T-helper 1 cell treated with Interleukin-12 subunit alpha and Interleukin-12 subunit beta and Interleukin-4 antibody, amounts not matched to agents 30 μg/mL and 1 μg/mL, for 36 hours (primary cell): ENCODE measurements at regions not wholly inside any gene's neighbourhood (a gene's known extent, or its start where the extent isn't known, plus 50 kb on each side); places are given as distances from the start of the nearest gene placed in this dataset.
"Not testable (repeated sequence)": the region's sequence is repeated elsewhere in the genome, so short reads cannot be mapped to it uniquely, and the experiment has no call there.

Experiments used
- H3K27ac Mint-ChIP-seq: one replicate; pipeline ENCODE4 v1.8.0; 2021; ENCODE audit warnings: mild to moderate bottlenecking, mixed read lengths
- H3K27me3 Mint-ChIP-seq: one replicate; pipeline ENCODE4 v1.8.0; 2021; ENCODE audit warnings: low read depth, mixed read lengths
- H3K36me3 Mint-ChIP-seq: one replicate; pipeline ENCODE4 v1.8.0; 2021; ENCODE audit warnings: low read depth, mixed read lengths
- H3K4me1 Mint-ChIP-seq: one replicate; pipeline ENCODE4 v1.8.0; 2021; ENCODE audit warnings: low read depth, mixed read lengths
- H3K4me3 Mint-ChIP-seq: one replicate; pipeline ENCODE4 v1.8.0; 2021; ENCODE audit warnings: mild to moderate bottlenecking, moderate library complexity, mixed read lengths
- H3K9me3 Mint-ChIP-seq: one replicate; pipeline ENCODE4 v1.8.0; 2021; ENCODE audit warnings: mixed read lengths

DNA sequence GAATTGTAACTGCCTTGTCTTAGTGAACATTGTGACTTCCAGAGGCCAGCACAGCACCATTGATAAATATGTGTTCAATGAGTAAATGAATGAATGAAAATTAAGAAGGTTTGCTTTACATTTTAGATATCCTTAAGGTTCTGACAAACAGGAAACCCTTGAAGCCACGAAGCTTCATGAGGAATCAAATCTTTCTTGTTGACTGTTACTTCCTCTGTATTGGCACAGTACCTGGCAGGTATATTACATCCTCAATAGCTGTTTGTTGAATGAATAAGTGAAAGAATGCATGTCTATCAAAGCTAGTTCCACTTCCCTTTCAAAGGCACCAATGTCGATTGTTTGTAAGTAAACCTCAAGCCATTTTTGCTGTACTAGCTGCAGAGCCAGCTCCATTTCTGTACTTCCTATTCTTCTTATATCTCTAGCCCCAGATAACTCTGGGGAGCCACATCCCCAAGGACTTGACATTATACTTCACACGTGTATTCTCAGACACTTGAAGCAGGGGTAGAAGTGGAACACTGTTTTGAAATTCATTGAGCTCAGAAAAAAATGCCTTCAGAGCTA is 140.3 kb upstream of the RAG2 start:
- Mint-ChIP-seq H3K27me3 (peaks cover 26% of the 10 kb centered on the region), H3K4me1 (no peaks in the 10 kb centered on the region), H3K4me3 (no peak overlapping the region), H3K9me3 (no peaks in the 10 kb centered on the region), H3K27ac (no peak overlapping the region), H3K36me3 (no peaks in the 10 kb centered on the region)

DNA sequence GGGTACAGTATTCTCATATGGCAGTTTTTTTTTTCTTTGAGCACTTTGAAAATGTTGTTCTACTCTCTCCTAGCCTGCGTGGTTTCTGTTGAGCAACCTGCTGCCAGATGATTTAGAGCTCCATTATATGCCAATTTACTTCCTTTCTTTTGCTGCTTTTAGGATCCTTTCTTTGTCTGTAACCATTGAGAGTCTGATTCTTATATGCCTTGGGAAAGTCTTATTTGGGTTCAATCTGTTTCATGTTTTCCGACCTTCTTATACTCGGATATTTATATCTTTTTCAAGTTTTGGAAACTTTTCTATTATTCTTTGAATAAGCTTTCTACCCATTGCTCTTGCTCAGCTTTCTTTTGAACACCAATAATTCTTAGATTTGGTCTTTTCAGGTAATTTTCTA is 138.1 kb upstream of the RAG2 start:
- H3K27ac Mint-ChIP-seq, result no peak overlapping the region
- no peaks in the 10 kb centered on the region for H3K4me1 Mint-ChIP-seq
- no peaks in the 10 kb centered on the region for H3K9me3 Mint-ChIP-seq
- H3K4me3 Mint-ChIP-seq, result no peak overlapping the region
- no peaks in the 10 kb centered on the region for H3K36me3 Mint-ChIP-seq
- H3K27me3 Mint-ChIP-seq, result peaks cover 21% of the 10 kb centered on the region

DNA sequence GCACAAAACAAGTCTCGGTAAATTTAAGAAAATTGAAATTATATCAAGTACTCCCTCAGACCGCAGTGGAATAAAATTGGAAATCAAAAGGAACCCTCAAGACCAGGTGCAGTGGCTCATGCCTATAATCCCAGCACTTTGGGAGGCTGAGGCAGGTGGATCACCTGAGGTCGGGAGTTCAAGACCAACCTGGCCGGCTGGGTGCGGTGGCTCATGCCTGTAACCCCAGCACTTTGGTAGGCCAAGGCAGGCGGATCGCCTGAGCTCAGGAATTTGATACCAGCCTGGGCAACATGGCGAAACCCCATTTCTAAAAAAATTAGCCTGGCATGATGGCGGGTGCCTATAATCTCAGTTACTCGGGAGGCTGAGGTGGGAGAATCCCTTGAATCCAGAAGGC is 135.7 kb upstream of the RAG2 start:
- peaks cover 10% of the 10 kb centered on the region for H3K27me3 Mint-ChIP-seq
- not testable (repeated sequence) for H3K4me3 Mint-ChIP-seq, H3K36me3 Mint-ChIP-seq, H3K4me1 Mint-ChIP-seq, H3K9me3 Mint-ChIP-seq, H3K27ac Mint-ChIP-seq

DNA sequence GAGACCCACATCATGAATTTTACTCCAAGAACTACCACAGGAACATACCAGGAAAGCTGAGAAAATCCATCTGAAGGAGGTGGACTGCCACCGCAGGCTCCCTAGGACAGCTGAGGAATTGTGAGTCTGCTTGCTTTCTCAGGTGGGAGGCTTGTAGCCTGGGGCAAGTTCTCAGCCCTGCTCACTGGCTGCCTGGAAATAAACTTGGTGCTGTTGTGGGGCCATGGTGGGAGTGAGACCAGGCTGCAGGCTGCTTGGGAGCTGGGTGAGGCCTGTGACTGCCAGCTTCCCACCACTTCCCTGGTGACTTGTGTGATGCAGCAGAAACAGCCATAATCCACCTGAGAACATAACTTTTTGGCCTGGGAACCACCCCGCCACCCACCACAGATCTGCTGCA is 132.7 kb upstream of the RAG2 start:
- H3K4me3 Mint-ChIP-seq, result no peak overlapping the region
- H3K4me1 Mint-ChIP-seq, result no peaks in the 10 kb centered on the region
- no peak overlapping the region for H3K27ac Mint-ChIP-seq
- no peaks in the 10 kb centered on the region for H3K9me3 Mint-ChIP-seq
- no peaks in the 10 kb centered on the region for H3K27me3 Mint-ChIP-seq
- no peaks in the 10 kb centered on the region for H3K36me3 Mint-ChIP-seq

DNA sequence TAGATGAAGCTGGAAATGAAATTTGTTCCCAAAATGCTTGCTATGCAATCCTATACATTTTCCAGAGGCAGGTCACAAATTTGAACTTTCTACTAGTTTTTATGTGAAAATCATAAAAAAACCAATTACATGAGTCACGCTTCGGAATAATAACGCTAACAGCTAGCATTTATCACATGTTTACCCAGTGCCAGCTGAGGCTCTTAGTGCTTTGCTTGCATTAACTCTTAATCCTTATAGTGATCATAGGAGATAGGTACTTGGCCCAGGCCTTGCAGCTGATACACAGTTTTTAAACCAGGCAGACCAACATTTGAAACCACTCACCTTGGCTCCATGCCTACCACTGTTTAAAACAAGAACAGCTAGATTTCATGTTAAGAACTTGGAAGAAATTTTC is 131.8 kb upstream of the RAG2 start:
- H3K4me3 Mint-ChIP-seq, result no peak overlapping the region
- no peaks in the 10 kb centered on the region for H3K27me3 Mint-ChIP-seq
- H3K4me1 Mint-ChIP-seq, result no peaks in the 10 kb centered on the region

DNA sequence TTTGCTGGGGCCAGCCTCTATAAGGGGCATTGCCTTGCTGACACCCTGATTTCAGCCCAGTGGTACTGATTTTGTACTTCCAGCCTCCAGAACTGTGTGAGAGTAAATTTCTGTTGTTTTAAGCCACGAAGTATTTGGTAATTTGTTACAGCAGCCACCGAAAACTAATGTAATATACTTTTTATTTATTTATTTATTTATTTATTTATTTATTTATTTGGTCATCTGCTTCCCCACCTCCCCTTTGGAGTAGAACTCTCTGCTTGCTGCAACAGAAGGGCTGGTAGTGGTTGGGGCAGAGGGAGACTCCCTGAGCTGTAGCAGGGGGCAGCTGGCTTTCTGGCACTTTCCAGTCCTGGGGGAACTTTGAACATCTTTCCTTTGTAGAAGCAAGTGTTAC is 128.4 kb upstream of the RAG2 start:
- H3K4me1 Mint-ChIP-seq, result no peaks in the 10 kb centered on the region
- H3K27me3 Mint-ChIP-seq, result no peaks in the 10 kb centered on the region
- no peaks in the 10 kb centered on the region for H3K36me3 Mint-ChIP-seq
- no peaks in the 10 kb centered on the region for H3K9me3 Mint-ChIP-seq
- H3K4me3 Mint-ChIP-seq, result no peak overlapping the region
- H3K27ac Mint-ChIP-seq, result no peak overlapping the region

More for the DNA sequence above, 131.8 kb upstream of the RAG2 start:
- H3K27ac Mint-ChIP-seq, result no peak overlapping the region
- no peaks in the 10 kb centered on the region for H3K36me3 Mint-ChIP-seq
- no peaks in the 10 kb centered on the region for H3K9me3 Mint-ChIP-seq

DNA sequence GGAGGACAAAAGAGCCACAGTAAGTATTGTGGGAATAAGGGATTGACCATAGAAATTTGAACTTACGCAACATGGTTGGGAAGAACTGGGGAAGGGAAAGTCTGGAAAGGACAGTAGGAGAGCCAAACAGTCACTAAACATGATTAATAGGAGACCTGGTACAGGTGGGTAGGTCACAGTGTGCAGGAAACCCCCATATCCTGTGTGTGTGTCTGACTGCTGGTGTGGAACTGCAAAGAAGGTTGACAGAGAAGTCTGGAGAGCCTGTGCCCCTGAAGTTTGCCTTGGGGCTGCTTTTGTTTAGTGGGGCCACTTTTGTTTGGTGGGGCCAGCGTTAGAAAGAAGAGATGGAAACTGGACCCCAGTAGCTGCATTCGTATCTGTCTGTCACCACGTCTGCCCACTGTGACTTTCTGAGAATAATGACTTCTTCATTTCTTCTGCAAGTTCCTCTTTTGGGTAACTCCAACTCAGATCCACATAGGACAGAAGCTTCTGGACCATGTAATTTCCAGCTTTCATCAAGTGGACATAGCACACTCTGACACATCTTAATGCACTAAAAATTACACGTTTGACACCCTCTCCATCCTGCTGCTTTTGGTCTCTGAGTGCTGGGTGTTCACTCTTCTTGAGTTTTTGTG is 126.8 kb upstream of the RAG2 start:
- H3K4me3 Mint-ChIP-seq, result no peak overlapping the region
- no peaks in the 10 kb centered on the region for H3K4me1 Mint-ChIP-seq
- H3K36me3 Mint-ChIP-seq, result no peaks in the 10 kb centered on the region
- H3K9me3 Mint-ChIP-seq, result no peaks in the 10 kb centered on the region
- H3K27ac Mint-ChIP-seq, result no peak overlapping the region
- H3K27me3 Mint-ChIP-seq, result no peaks in the 10 kb centered on the region

DNA sequence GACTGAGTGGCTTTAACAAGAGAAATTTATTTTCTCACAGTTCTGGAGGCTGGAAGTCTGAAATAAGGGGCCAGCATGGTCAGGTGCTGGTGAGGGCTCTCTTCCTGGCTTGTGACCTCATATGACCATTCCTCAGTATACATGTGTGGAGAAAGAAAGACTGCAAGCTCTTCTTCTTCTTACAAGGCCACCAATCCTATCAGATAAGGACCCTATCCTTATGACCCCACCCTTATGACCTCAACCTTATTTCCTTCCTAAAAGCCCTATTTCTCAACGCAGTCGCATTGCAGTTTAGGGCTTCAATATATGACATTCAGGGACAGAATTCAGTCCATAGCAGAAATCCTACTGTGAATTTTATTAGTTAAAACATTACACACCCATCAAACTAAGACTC is 124.4 kb upstream of the RAG2 start:
- H3K27me3 Mint-ChIP-seq, result no peaks in the 10 kb centered on the region
- H3K36me3 Mint-ChIP-seq, result no peaks in the 10 kb centered on the region
- no peak overlapping the region for H3K27ac Mint-ChIP-seq
- no peak overlapping the region for H3K4me3 Mint-ChIP-seq
- no peaks in the 10 kb centered on the region for H3K9me3 Mint-ChIP-seq
- no peaks in the 10 kb centered on the region for H3K4me1 Mint-ChIP-seq

DNA sequence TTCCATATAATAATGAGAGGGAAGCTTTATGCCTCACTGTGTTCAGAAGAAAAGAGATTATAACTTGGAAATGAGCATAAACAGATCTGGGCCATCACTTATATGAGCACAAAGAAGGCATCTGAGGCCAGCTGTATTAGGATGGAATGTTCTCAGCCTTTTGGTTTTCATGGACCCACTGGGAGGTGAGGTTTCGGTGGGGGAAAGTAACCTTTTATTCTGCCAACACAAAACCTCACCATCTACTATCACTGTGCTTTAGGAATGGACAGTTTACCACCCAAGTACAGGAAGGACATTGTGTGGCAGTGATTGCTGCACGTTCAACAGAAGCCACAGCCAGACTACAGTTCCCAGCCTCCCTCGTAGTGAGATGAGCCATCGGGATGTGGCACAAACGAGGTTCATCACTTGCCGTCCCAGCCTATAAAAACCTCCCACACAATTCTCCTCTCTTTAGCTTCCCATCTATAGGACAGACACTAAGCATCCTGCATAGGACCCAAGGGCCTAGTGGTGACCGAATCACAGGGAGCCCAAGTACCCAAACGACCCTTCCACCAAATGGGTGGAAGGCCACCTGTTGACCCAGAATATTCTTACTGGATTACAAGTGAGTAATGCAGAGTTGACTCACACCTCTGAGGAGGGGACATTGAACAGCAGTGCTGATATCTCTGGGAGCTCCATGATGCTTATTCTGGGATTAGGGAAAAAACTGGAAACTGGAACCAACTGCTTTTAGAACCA is 121.5 kb upstream of the RAG2 start:
- H3K4me3 Mint-ChIP-seq, result no peak overlapping the region
- no peaks in the 10 kb centered on the region for H3K9me3 Mint-ChIP-seq
- H3K27me3 Mint-ChIP-seq, result no peaks in the 10 kb centered on the region
- H3K4me1 Mint-ChIP-seq, result no peaks in the 10 kb centered on the region
- H3K27ac Mint-ChIP-seq, result no peak overlapping the region
- H3K36me3 Mint-ChIP-seq, result no peaks in the 10 kb centered on the region

DNA sequence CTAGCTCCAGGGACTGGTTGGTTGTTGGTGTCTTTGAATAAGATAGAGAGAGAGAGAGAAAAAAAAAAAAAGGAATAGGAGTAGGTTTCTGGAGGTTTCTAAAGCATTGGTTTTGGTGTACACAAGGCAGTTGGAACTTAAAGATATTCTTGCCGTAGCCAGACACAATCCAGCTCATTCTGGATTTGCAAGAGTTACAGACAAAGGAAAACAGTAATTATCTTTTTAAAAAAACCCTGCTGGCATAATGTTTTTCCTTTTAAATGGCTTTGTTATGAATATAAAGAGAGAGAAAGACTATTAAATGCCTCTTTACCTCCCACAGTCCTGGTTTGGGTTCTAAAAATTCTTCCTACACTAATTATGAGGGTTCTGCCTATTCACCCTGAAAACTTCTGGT is 120.4 kb upstream of the RAG2 start:
- Mint-ChIP-seq H3K4me3 (no peak overlapping the region), H3K4me1 (no peaks in the 10 kb centered on the region), H3K36me3 (no peaks in the 10 kb centered on the region), H3K27ac (no peak overlapping the region), H3K27me3 (no peaks in the 10 kb centered on the region), H3K9me3 (no peaks in the 10 kb centered on the region)

DNA sequence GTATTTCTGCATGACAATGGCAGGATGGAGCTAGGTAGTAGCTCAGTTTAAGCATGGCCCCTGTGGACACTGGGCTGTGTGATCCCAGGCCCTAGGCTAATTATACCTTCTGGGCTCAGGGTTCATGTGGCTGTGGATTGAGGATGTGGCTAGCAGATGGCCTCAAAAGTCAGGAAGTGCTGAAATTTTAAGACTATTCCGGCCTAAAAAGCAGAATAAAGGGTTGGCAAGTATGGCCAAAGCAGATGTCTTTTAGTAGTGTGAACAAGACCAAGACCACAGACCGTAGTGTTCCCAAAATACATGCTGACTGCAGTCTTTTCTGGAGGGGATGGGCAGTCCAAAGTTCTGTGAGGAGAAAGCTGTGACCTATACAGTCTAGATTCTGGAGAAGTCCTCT is 115.7 kb upstream of the RAG2 start:
- Mint-ChIP-seq H3K4me1 (no peaks in the 10 kb centered on the region), H3K9me3 (no peaks in the 10 kb centered on the region), H3K27me3 (no peaks in the 10 kb centered on the region)

DNA sequence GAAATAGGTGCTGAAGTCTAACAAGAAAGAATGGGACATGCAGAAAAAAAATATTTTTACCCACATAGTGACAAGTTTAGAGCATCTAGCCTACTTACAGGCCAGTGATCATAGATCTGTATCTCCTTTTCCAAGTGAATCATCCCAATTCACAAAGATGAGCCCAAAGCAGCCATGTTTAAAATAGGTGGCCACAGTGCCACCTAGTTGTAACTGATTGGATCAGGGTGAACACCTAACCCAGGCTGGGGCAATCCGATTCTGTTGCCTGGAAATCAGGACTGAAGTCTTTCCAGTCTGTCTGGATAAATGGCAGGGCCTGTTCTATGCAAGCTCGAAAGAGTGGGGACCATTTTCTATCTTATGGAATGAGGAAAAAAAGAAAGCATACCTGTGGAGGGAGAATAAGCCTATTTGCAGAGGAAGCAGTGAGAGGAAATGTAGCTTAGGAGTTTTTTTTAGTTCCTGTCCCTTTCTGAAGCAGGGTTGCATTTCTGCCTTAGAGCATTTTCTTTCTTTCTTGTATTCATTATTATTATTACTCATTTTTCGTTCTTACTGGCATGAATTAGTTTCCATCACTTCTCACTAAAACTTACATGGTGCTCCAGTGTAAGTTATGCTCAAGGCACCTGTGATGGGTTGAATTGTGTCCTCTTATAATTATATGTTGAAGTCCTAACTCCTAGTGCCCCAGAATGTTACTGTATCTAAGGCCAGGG is 113.2 kb upstream of the RAG2 start:
- Mint-ChIP-seq H3K9me3 (no peaks in the 10 kb centered on the region), H3K4me1 (no peaks in the 10 kb centered on the region), H3K36me3 (no peaks in the 10 kb centered on the region), H3K27me3 (no peaks in the 10 kb centered on the region), H3K27ac (no peak overlapping the region), H3K4me3 (no peak overlapping the region)

More for the DNA sequence above, 115.7 kb upstream of the RAG2 start:
- H3K27ac Mint-ChIP-seq, result no peak overlapping the region
- no peaks in the 10 kb centered on the region for H3K36me3 Mint-ChIP-seq
- H3K4me3 Mint-ChIP-seq, result no peak overlapping the region
